Uterus (tissue), 3 donors: ENCODE measurements at regions not wholly inside any gene's neighbourhood (a gene's known extent, or its start where the extent isn't known, plus 50 kb on each side); places are given as distances from the start of the nearest gene placed in this dataset.

Experiments
- DNase-seq, 2 donors: peaks; one replicate each; pipeline ENCODE4 v3.0.0-alpha.2; 2019 to 2020
- H3K27ac ChIP-seq, 2 donors: fragments of 200-600 bp; sonication (generic); 1 replicate in 1 of 2; 2 replicates in 1 of 2; pipeline ENCODE4 v1.5.1; 2016 to 2018
- H3K27me3 ChIP-seq, 2 donors: fragments of 200-600 bp; sonication (generic); one replicate each; pipeline ENCODE4 v1.5.1; 2018 to 2019; ENCODE audit warnings: control low read depth in 1 of 2
- H3K36me3 ChIP-seq, 2 donors: fragments of 200-600 bp; sonication (generic); one replicate each; pipeline ENCODE4 v1.5.1; 2019; ENCODE audit warnings: control low read depth in 1 of 2
- H3K4me1 ChIP-seq, 2 donors: fragments of 200-600 bp; sonication (generic); one replicate each; pipeline ENCODE4 v1.5.1; 2018 to 2019; ENCODE audit warnings: control low read depth in 1 of 2
- H3K4me3 ChIP-seq, 2 donors: fragments of 200-600 bp; sonication (generic); 1 replicate in 1 of 2; 2 replicates in 1 of 2; pipeline ENCODE4 v1.5.1; 2018 to 2019; ENCODE audit warnings: mild to moderate bottlenecking in 1 of 2
- H3K9me3 ChIP-seq, 2 donors: fragments of 200-600 bp; sonication (generic); one replicate each; pipeline ENCODE4 v1.5.1; 2019; ENCODE audit warnings: control low read depth in 1 of 2
- CTCF ChIP-seq, 4 experiments: fragments of 200-600 bp in 2 of 4; fragments of 450-650 bp in 2 of 4; sonication (generic) in 2 of 4; IDR thresholded peaks; one replicate each; pipeline ENCODE4 v1.5.1; 2016 to 2019; ENCODE audit warnings: antibody characterized with exemption in 4 of 4, mild to moderate bottlenecking in 2 of 4, moderate library complexity in 1 of 4
- POLR2A ChIP-seq, 2 donors: fragments of 450-650 bp; IDR thresholded peaks; one replicate each; pipeline ENCODE4 v1.6.1; 2016; ENCODE audit warnings: antibody characterized with exemption in 2 of 2, mild to moderate bottlenecking in 1 of 2, moderate library complexity in 1 of 2
- intact Hi-C: fragments of 100-400 bp; cut with DNase I; formaldehyde crosslinking; loops from one replicate; pipeline ENCODE4 v1.15.1; 2023; ENCODE audit warnings: low total_unique reads
- donor health status: DM: yes; HTN: yes; CAD: no.

DNA sequence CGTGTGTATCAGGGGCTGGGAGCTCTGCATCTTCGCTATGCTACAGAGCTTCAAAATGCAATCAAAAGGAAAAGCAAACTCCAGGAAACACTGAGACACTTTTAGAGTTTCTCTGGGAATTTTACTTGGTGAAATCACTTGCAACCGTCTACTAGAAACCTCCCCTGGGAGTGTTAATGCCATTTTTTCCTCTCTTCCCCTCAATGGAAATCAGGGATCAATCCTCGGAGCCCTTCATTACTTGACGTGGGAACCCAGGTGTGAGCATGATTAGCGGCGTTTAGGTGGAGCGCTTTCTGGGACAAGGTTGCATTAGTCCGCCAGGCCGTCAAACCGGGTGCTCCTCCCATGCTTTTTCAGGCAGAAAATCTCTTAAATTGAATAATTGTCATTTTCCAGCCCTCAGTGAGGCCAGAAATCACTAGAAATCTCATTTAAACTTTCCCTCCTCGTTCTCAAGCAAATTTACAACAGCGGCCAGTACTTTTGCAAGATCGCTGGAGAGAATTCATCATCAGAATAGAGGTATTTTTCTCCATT, 191.3 kb downstream of the IRX1 start:
- Histone ChIP-seq H3K4me1 (no peaks in the 10 kb centered on the region), H3K36me3 (no peaks in the 10 kb centered on the region)
- TF ChIP-seq POLR2A (IDR thresholded peaks at IDR 0.05) (no peak), CTCF (IDR thresholded peaks at IDR 0.05) (no peak)

GRCh38 chr5:3787604-3788003, 192.0 kb downstream of the IRX1 start:
- no peak for DNase-seq
- Histone ChIP-seq H3K27me3 (no peaks in the 10 kb centered on the region), H3K27ac (no peak overlapping the region), H3K4me3 (no peak overlapping the region), H3K9me3 (no peaks in the 10 kb centered on the region), H3K4me1 (no peaks in the 10 kb centered on the region), H3K36me3 (no peaks in the 10 kb centered on the region)
- TF ChIP-seq POLR2A (IDR thresholded peaks at IDR 0.05), result no peak
- TF ChIP-seq CTCF (IDR thresholded peaks at IDR 0.05), result no peak
- intact Hi-C loops, result no loop called here

More for the DNA sequence above, 191.3 kb downstream of the IRX1 start:
- intact Hi-C loops, result no loop called here
- DNase-seq, result no peak
- no peaks in the 10 kb centered on the region for H3K9me3 ChIP-seq
- no peak overlapping the region for H3K27ac ChIP-seq
- no peaks in the 10 kb centered on the region for H3K27me3 ChIP-seq
- no peak overlapping the region for H3K4me3 ChIP-seq

DNA sequence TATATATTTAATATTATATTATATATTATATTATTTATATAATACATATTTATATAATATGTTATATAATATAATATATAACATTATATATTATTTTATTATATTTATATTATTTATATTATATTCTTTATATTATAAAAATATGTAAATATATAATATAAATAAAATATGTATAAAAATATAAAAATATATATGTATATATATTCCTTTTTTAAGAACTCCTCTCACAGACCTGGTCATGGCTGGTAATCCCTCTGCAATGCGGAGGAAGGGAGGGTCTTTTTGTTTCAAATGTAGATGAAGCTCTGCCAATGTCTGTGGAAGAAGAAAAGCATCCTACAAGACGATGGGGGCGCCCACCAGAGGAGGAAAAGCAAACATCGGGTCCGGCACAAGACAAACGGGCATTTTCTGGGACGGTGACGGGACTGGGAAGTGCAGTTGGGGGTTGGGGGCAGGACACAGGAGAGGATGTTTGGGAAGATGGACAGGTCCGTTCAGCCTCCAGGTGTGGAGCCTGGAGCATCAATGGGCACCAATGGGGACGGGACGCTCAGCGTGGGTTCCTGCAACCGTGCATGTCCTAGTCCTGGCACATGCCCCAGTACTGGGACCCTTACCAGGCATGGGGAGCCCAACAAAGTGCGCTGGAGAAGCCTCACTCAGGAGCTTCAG, 194.0 kb downstream of the IRX1 start:
- intact Hi-C loops, result no loop called here
- Histone ChIP-seq H3K27me3 (no peaks in the 10 kb centered on the region), H3K9me3 (no peaks in the 10 kb centered on the region), H3K4me1 (no peaks in the 10 kb centered on the region), H3K27ac (no peak overlapping the region), H3K4me3 (no peak overlapping the region), H3K36me3 (no peaks in the 10 kb centered on the region)
- no peak for TF ChIP-seq CTCF (IDR thresholded peaks at IDR 0.05)
- no peak for TF ChIP-seq POLR2A (IDR thresholded peaks at IDR 0.05)
- DNase-seq, result no peak

DNA sequence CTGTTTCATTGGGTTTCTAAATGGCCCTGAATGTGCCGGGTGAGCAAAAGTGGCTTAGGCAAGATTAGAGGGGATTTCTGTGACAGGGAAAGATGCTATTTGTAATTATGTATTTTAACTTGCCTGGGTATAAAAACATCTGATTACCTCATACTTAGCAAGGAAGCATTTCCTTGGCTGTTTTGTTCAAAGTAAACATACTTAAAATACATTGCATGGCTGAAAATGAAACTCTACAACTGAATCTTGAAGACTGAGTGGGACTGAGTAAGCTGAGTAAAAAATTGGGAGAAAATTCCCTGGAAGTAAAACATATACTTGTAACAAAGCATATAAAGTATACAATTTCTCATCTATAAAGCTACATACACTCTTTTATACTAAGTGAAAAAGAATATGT, 197.5 kb downstream of the IRX1 start:
- no peak overlapping the region for H3K4me3 ChIP-seq
- H3K9me3 ChIP-seq, result no peaks in the 10 kb centered on the region
- TF ChIP-seq CTCF (IDR thresholded peaks at IDR 0.05) (no peak), POLR2A (IDR thresholded peaks at IDR 0.05) (no peak)
- H3K36me3 ChIP-seq, result no peaks in the 10 kb centered on the region
- no peak overlapping the region for H3K27ac ChIP-seq
- no peaks in the 10 kb centered on the region for H3K4me1 ChIP-seq
- intact Hi-C loops, result no loop called here
- no peaks in the 10 kb centered on the region for H3K27me3 ChIP-seq
- no peak for DNase-seq

DNA sequence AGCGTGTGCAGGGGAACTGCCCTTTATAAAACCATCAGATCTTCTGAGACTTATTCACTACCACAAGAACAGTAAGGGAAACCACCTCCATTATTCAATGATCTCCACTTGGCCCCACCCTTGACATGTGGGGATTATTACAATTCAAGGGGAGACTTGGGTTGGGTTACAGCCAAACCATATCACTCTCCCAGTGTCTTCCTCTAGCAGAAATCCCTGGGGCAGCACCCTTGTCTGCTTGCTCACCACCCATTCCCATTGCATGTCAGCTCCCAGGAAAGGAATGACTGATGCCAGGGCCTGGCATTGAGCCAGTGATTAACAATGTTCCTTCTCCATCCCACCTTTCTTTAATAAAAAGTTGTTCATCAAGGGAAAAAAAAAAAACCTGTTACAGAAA, 199.0 kb downstream of the IRX1 start:
- DNase-seq, result no peak

More for the DNA sequence above, 199.0 kb downstream of the IRX1 start:
- Histone ChIP-seq H3K36me3 (no peaks in the 10 kb centered on the region), H3K9me3 (no peaks in the 10 kb centered on the region), H3K27me3 (no peaks in the 10 kb centered on the region), H3K4me1 (no peaks in the 10 kb centered on the region), H3K4me3 (no peak overlapping the region), H3K27ac (no peak overlapping the region)
- intact Hi-C loops, result no loop called here
- no peak for TF ChIP-seq POLR2A (IDR thresholded peaks at IDR 0.05)
- TF ChIP-seq CTCF (IDR thresholded peaks at IDR 0.05), result no peak
